Left cardiac atrium (tissue), 4 donors: ENCODE measurements at regions not wholly inside any gene's neighbourhood (a gene's known extent, or its start where the extent isn't known, plus 50 kb on each side); places are given as distances from the start of the nearest gene placed in this dataset.

Experiments used
- ATAC-seq, 2 donors: fragments of 200-7000 bp; cut with Tn5 transposase; one replicate each; pipeline ENCODE4 v1.9.1; 2020; ENCODE audit warnings: mild to moderate bottlenecking in 2 of 2, moderate library complexity in 2 of 2
- DNase-seq: peaks from one replicate; pipeline ENCODE4 v3.0.0-alpha.2; 2020
- intact Hi-C, 2 donors: fragments of 100-400 bp; cut with DNase I; formaldehyde crosslinking; loops; one replicate each; pipeline versions ENCODE4 v1.14.1 to v1.15.1; 2022 to 2023
- donor health status: DM: no; HTN: yes; CAD: no.
- donor health status: DM: no; HTN: yes; CAD: no; lungs with severe emphysema.
- donor health status: DM: yes; HTN: yes; CAD: no.
- donor health status: Dilated cardiomyopathy.

DNA sequence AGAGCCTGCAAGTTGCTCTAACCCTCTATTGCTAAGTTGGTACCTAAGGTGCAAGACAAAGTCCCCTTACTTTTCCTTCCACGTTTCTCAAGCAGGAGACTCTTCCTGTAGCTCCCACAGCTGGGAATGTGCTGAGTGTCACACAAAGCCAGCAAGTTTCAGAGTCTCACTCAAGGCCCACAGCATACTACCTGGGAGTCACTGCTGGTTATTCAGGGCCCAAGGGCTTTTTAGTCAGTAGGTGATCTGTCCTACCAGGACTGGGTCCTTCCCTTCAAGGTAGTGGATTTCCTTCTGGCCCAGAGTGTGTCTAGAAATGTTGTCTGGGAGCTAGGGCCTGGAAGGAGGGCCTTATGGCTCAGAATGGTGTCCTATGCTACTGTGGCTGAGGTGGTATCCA lies 261.9 kb upstream of the CITED2 start:
- DNase-seq (no peak), ATAC-seq (no peak)
- intact Hi-C loops = no loop called here

DNA sequence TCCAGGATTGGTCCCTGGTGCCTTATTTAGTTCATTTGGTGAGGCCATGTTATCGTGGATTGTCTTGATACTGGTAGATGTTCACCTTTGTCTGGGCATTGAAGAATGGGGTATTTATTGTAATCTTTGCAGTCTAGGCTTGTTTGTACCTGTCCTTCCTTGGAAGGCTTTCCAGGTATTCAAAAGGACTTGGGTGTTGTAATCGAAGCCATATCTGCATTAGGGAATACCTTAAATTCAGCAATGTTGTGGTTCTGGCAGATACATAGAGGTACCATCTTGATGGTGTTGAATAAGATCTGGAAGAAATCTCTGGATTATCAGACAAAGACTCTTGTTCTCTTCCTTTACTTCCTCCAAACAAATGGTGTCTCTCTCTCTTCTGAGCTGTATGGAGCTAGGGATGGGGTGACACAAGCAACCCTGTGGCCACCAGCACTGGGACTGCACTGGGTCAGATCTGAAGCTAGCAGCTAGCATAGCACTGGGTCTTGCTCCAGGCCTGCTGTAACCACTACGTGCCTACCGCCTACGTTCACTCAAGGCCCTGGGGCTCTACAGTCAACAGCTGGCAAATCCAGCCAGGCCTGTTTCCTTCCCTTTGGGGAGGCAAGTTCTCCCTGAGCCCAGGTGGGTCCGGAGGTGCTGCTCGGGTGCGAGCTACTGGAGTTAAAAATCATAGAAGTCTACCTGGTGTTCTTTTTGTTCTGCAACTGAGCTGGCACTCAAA lies 261.1 kb upstream of the CITED2 start:
- DNase-seq (no peak), ATAC-seq (no peak)
- intact Hi-C loops = no loop called here

DNA sequence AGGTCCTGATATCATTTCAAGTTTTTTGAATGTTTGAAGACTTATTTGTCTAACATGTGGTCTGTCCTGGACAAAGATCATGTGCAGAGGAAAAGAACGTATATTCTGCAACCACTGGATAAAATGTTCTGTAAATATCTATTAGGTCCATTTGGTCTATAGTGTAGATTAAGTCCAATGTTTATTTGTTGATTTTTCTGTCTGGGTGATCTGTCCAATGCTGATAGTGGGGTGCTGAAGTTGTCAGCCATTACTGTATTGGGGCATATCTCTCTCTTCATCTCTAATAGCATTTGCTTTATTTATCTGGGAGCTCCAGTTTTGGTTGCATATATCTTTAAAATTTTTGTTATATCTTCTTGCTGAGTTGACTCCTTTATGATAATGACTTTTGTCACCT lies 258.4 kb upstream of the CITED2 start:
- intact Hi-C loops = no loop called here
- no peak for DNase-seq
- no peak for ATAC-seq

DNA sequence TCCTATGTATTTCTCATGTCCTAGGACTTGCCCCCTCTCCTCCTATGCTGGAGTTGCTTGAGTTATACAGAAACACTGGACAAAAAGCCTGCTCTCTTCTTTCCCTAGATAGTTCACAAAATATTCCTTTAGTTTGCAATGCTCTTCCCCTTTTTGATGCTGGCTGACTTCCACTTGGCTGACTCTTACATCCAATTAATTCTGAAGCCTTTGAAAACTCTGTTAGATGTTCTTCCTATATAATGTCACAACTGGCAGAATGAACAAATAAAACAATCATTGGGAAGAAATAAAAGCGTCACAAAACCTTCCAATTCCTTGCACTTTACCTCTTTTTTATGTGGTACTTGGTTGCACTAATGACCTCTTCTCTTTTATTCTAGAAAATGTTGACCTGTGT lies 253.8 kb upstream of the CITED2 start:
- ATAC-seq (no peak), DNase-seq (no peak)

DNA sequence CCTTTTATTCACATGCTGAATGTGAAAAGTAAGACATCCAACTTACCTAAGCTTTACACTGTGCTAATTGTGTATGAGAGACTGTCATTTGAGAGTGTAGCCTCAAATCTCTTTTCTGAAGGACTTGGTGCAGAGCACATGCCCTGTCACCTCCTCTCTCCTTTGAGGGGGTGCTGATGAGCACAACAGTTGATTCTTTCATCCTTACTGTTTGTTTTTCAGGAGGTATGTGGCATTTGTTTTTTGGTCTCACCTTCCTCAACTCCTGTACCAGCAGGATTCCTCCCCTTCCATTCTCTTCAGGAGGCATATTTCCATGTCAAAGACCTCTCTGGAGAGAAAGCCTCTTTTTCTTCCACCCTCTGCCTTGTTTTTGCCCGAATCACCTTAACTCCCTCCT lies 252.6 kb upstream of the CITED2 start:
- intact Hi-C loops = no loop called here
- no peak for ATAC-seq
- no peak for DNase-seq

More for the DNA sequence above, 253.8 kb upstream of the CITED2 start:
- intact Hi-C loops = no loop called here

DNA sequence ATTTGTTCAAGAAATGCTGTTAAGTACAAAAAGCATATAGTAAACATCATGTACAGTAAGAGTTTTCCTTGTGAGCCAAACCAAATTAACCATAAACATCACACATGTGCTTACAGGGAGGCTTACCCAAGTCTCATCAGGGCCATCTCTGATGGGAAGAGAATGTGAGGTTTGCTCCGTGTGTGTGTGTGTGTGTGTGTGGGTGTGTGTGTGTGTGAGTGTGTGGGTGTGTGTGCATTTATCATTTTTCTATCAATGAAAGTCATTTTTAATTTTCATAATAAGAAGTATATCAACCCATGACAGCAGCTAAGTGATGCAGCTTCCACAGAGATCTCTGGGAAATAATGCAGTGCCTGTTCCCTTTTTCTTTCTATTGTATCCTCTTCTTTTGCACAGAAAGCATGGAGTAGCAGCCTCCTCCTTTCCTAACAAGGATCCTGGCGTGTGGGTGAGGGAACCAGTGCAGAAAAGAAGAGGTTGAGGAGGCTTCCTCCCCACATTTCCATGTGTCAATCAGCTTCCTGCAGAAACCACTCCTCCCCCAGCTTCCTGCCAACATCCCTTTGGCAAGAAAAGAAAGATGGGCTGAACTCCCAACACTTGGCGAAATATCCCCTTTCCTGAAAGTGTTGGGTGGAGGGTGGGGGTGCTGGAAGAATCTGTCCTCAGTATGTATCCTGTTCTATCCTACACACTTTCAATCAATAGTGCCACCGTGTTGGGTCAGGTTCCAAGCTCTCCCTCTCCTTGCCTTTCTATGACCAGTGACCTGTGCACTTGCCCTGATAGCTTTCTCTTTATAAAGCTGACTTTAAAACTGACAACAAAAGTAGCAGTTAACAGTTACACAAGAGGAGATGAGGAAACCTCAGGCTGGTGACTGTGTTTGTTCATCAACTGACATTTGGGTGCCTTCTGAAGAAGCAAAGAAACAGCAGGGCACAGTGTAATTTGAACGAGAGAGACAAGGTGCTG lies 251.8 kb upstream of the CITED2 start:
- DNase-seq (peak; percentile 22), ATAC-seq (peak; percentile 74 to 77)
- intact Hi-C loops = no loop called here

DNA sequence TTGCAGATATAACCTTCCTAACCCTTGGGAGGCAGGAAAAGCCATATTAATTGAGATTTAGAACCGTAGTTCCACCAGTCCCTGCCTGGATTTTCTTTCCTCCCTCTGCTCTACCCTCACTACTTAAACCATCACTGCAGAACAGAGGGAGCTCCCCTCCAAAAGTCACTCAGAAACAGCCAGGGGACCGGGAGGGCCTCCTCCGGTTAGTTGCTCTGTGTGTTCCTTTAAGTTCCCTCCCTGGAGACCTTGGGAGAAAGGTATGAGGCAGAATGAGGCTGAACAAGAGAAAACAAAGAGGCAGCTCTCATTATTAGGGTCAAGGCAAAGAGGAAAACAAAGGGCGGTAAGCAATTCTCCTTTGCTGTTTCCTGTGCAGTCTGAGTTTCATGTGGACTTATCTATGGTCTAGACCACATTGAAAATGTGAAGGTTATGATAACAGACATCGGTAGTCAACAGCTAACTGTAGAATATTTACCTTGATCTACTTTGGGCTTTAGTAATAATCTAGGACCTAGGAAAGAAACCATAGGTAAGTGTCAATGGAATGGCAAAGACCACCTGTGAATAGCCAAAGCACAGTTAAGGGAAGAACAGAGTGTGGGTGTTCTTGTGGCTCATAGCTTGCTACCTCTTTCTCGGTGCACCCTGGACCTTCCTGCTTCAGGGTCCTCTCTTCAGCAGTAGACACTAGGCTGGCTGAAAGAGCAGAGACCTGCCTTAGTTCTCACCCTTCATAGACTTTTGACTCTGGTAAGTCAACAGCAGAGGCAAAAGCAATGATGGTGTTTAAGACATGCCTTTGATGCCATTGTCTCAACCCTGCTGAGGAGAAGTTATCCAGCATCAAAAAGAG lies 250.9 kb upstream of the CITED2 start:
- no peak for DNase-seq
- ATAC-seq = no peak
- intact Hi-C loops = no loop called here

DNA sequence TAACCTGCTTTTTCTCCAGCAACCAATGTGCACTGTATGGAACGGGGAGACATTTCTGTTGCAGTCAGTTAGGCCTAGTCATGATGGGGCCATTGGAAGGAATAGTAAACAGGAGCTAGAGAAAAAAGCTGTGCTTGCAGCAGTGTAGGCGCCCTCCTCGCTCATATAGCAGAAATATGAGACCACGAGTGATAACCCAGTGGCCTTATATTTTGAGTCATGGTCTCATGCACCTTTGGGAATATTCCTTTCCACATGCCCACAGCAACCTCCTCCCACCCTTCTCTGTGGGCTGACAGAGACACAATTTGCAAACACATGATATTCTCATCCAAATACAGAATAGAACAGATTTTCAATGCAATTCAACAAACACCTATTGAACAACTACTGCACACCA lies 248.9 kb upstream of the CITED2 start:
- ATAC-seq (no peak), DNase-seq (no peak)
- intact Hi-C loops = no loop called here

DNA sequence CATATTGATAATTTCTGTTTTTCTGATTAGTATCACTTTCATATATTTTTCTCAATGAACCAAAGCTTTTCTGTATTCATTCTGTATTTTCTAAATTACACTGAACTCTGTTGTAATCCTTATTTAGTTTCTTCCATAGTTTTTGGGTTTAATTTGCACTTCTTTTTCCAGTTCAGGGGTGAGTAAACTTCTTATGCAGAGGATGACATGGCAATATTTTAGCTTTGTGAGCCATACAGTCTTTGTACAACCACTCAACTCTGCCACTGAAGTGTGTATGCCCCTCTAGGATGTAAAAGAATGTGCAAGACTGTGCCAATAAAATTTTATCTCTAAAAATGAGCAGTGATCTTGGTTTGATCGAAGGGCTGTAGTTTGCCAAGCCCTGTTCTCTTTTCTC lies 239.0 kb upstream of the CITED2 start:
- ATAC-seq = no peak
- DNase-seq = no peak
- intact Hi-C loops = no loop called here

DNA sequence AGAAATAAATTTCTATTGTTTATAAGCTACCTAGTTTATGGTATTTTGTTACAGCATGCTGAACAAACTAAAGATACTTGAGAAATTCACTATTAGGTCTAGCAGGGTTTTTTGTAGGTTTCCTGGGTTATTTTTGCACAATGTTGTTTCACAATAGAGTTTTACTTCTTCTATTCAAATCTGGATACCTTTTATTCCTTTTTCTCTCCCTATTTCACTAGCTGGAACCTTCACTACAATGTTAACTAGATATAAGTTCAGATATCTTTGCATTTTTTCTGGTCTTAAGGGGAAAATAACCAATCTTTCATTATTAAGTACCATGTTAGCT lies 237.7 kb upstream of the CITED2 start:
- ATAC-seq = no peak

DNA sequence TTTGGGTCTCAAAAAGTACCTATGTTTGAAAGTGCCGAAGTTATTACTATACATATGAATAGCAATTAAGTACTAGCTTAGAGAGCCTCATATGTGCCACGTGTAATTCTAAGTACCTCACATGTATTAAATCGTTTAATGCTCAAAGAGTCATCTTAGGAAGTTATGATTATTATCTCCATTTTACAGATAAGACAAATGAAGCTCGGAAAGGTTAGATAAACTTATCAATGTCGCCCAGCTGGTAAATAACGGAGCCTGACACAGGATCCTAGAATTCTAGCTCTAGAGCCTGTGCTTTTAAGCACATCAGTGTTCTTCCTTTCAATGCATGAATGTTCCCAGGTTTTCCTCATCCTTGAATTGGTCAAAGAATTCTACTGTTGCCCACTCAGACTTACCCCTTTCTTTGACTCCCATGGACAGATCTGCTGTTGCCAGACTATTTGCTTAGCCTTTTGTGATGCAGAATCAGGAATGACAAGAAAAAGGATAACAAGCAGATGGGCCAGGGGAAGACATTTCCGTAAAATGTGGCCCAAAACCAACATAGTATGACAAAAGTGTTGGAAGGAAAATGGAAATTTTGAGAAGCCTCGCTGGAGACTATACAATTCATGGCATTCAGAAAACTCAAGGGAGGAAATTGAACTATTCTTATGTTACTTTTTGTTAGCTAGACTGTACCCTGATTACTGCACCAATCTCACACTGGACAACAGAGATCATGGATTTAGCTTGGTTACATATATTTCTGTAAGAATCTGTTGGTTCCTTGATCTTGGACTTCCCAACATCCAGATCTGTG lies 237.1 kb upstream of the CITED2 start:
- no peak for ATAC-seq
- intact Hi-C loops = no loop called here
- no peak for DNase-seq

More for the DNA sequence above, 237.7 kb upstream of the CITED2 start:
- intact Hi-C loops = no loop called here
- no peak for DNase-seq

DNA sequence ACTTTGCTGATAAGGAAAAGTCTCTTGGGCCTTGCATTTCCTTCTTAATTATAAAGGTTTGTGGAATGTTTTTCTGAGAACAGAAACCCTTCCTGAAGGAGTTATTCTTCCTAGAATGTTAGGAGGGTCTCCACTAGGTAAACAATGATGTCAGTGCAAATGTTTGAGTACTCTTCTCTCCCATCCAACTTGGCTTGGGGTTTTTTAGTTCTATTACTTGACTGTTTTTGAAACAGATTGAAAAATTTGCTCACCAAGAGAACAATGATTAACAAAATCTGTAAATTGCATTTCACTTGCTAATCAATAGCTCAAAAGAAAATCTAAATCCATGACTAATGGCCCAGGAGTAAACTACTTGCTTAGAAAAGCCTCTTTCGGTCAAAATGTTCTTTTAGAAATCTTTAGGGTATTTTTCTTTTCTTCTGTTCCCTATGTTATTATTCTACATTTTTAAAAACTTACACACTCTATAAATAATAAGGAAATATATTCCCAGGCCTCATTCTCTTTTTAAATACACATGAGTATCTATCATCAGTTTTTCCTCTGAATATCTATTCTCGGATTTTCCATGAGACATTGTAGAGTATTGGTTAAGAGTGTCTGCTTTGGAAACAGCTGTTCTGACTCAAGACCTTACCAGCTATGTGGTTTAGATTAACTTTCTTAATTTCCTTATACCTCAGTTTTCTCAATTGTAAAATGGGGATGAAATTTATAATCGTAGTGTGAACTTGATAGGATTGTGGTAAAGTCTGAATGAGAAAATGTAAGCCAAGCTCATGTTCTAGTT lies 234.2 kb upstream of the CITED2 start:
- intact Hi-C loops = no loop called here
- no peak for DNase-seq
- ATAC-seq = no peak

DNA sequence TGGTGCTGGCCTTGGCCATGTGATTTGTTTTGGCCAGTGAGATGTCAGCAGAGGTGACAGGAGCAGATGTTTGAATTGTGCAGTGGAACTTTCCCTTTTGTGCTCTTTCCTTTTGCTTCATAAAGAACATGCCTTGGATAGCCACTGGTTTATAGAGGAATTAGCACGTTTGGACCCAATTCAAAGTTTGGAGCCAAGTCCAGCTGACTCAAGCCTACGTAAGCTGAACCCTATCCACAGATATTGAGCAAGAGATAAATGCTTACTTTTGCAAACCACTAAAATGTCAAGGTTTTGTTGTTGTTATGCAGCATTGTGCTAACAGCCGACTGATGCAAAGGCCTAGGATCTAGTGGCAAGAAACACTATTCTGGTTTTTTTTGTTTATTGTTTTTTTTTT lies 230.9 kb upstream of the CITED2 start:
- intact Hi-C loops = no loop called here
- ATAC-seq (peak in 1 of 2 donors; percentile 70), DNase-seq (no peak)

DNA sequence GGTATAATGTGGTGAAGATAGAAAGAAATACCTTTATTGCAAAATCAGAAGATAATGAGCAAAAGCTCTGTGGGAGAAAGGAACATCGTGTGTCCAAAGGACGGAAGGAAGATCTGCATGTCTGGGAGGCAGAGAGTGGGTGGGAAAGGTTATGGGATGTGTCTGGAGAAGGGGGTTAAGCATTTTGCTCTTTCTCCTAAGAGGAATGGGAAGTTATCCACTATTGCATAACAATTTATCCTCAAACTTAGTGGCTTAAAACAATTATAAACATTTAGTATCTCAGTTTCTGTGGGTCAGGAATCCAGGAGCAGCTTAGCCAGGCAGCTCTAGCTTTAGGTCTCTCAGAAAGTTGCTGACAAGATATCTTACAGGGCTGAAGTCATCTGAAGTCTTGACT lies 229.1 kb upstream of the CITED2 start:
- DNase-seq = no peak
- intact Hi-C loops = no loop called here
- no peak for ATAC-seq

DNA sequence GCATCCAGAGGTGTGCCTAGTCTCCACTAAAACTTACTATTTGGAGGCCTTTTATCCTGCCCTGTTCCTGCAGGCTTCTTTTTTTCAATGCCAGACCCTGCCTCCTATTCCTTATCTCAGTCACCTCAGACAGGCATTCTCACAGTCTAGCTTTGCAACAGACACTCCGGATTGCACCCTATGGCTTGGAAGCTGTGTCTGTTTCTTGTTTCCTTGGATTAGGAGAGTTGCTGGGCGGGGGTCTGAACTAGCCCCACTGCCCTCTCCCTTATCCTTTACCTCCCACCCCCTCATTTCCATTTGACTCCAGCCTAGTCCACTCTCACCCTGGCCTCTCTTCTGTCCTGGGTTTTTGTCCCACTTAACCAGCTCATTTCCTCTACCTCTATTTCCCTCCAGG lies 228.1 kb upstream of the CITED2 start:
- intact Hi-C loops = no loop called here
- DNase-seq (no peak), ATAC-seq (no peak)

DNA sequence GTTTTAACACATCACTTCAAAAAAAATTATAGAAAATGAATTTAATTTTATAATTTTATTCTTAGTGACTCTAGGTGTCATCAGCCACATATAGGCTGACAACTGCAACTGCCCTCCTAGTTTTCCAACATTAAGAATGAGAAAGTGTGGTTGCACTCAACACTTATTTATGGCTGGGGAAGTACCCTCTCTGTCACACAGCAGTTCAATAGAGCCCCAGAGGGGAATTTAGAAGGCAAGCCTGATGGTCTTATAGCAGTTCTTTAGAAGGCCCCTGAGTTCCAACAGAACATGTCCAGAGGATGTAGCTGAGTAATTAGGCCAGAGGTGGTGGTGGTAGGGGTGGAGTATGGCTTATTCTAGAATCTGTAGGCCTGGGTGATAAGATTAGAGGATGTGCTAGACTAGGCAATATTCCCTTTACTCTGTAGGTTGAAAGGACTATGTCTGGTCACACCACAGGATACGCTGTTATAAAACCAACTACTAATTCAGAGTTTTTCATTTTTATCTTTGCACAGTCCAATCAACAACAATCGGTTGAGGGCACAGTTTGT lies 226.5 kb upstream of the CITED2 start:
- no peak for ATAC-seq
- DNase-seq = no peak
- intact Hi-C loops = no loop called here

DNA sequence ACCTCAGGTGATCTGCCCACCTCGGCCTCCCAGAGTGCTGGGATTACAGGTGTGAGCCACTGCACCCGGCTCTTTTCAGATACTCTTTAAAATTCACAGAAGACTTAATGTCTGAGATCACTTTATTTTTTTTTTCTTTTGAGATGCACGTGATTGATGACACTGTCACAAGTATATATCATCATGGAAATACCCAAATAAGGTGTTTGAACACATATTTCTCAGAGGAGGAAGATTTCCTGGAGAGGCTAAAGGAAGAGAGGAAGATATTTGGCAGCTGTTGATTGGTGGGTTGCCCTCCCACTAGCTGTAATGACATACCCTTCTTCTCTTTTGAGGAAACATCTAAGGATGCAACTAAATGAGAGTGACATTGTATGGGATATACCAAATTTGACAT lies 225.9 kb upstream of the CITED2 start:
- DNase-seq (no peak), ATAC-seq (no peak)
- intact Hi-C loops = no loop called here
